ENCODE measurements at regions not wholly inside any gene's neighbourhood (a gene's known extent, or its start where the extent isn't known, plus 50 kb on each side); places are given as distances from the start of the nearest gene placed in this dataset.

DNA sequence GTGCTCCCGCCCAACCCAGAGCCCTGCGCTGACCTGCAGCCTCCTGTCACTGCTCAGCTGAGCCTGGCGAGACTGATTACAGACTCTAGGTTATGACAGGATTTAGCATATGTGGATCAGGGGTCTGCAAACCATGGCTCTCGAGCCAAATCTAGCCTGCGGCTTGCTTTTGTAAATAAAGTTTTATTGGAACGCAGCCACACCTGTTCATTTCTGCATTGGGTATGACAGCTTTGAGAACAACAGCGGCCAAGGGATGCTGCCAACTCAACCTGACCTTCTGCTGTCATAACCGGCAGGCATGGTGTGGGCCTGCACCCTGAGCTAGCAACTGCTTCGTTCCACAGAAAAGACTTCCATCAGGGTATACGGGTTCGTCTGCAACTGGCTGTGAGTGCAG, 50.5 kb upstream of the IQSEC1 start:
- Histone ChIP-seq H3K27ac (ENCODE audit: low read depth in 2 of 2, low read length in 2 of 2) (no peak overlapping the region), H3K9ac (ENCODE audit: low read length in 3 of 3) (no peak overlapping the region), H3K27me3 (ENCODE audit: control insufficient read depth, insufficient read depth, low read length) (no peaks in the 10 kb centered on the region), H3K9me3 (ENCODE audit: control insufficient read depth in 2 of 3, insufficient read depth in 1 of 3, low read length in 3 of 3) (no peaks in the 10 kb centered on the region), H3K4me3 (ENCODE audit: low read length in 3 of 3) (no peak overlapping the region), H3K4me1 (ENCODE audit: control insufficient read depth in 2 of 3, insufficient read depth in 2 of 3, low read depth in 1 of 3, low read length in 3 of 3) (no peaks in the 10 kb centered on the region), H3K36me3 (ENCODE audit: control insufficient read depth in 2 of 3, insufficient read depth in 3 of 3, low read length in 3 of 3) (no peaks in the 10 kb centered on the region)
- intact Hi-C loops (cut with DNase I) = no loop called here
- DNase-seq (peak in 1 of 5 donors; percentile 41), FAIRE-seq (no peak)
- TF ChIP-seq, protein P1, sequence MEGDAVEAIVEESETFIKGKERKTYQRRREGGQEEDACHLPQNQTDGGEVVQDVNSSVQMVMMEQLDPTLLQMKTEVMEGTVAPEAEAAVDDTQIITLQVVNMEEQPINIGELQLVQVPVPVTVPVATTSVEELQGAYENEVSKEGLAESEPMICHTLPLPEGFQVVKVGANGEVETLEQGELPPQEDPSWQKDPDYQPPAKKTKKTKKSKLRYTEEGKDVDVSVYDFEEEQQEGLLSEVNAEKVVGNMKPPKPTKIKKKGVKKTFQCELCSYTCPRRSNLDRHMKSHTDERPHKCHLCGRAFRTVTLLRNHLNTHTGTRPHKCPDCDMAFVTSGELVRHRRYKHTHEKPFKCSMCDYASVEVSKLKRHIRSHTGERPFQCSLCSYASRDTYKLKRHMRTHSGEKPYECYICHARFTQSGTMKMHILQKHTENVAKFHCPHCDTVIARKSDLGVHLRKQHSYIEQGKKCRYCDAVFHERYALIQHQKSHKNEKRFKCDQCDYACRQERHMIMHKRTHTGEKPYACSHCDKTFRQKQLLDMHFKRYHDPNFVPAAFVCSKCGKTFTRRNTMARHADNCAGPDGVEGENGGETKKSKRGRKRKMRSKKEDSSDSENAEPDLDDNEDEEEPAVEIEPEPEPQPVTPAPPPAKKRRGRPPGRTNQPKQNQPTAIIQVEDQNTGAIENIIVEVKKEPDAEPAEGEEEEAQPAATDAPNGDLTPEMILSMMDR (IDR thresholded peaks at IDR 0.05; ENCODE audit: borderline replicate concordance, extremely low read depth, insufficient read depth) = no peak

DNA sequence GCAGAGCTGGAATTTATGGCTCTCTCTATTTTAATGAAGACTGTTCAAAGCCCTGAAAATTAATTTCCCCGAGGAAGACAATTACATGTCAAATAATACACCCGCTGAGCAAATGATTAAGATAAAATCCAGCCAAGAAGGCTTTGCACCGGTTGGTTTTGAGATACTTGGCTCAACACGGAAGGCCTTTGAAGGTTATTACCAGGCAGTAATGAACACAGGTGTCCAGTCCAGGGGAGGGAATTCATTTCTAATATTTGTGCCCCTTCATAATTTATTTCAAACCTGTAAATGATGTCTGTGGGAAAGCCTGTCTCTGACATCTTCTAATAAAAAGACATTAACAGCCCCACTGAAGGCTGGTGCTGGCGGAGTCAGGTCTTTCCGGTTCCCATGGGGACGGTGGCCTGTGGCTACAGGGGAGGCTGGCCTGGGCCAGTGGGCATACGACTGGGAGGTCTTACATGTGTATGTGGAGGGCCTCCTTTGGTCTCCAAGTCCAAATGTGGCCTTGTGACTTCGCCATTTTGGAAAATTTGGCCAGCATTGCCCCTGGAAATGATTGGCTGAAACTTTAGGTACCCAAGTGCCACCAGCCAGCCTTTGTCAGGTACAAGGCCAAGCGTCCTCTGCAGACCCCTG, 49.9 kb upstream of the IQSEC1 start:
- H3K27ac ChIP-seq (ENCODE audit: low read depth in 2 of 2, low read length in 2 of 2) = no peak overlapping the region
- H3K27me3 ChIP-seq (ENCODE audit: control insufficient read depth, insufficient read depth, low read length) = no peaks in the 10 kb centered on the region
- H3K4me1 ChIP-seq (ENCODE audit: control insufficient read depth in 2 of 3, insufficient read depth in 2 of 3, low read depth in 1 of 3, low read length in 3 of 3) = no peaks in the 10 kb centered on the region
- intact Hi-C loops (cut with DNase I) = no loop called here
- H3K9ac ChIP-seq (ENCODE audit: low read length in 3 of 3) = no peak overlapping the region
- peak in 1 of 5 donors; percentile 45 for DNase-seq
- TF ChIP-seq, protein P1 (IDR thresholded peaks at IDR 0.05; ENCODE audit: borderline replicate concordance, extremely low read depth, insufficient read depth) = no peak
- H3K4me3 ChIP-seq (ENCODE audit: low read length in 3 of 3) = no peak overlapping the region
- no peaks in the 10 kb centered on the region for H3K9me3 ChIP-seq (ENCODE audit: control insufficient read depth in 2 of 3, insufficient read depth in 1 of 3, low read length in 3 of 3)
- no peak for FAIRE-seq
- no peaks in the 10 kb centered on the region for H3K36me3 ChIP-seq (ENCODE audit: control insufficient read depth in 2 of 3, insufficient read depth in 3 of 3, low read length in 3 of 3)
